ENCODE measurements at regions not wholly inside any gene's neighbourhood (a gene's known extent, or its start where the extent isn't known, plus 50 kb on each side); places are given as distances from the start of the nearest gene placed in this dataset.

DNA sequence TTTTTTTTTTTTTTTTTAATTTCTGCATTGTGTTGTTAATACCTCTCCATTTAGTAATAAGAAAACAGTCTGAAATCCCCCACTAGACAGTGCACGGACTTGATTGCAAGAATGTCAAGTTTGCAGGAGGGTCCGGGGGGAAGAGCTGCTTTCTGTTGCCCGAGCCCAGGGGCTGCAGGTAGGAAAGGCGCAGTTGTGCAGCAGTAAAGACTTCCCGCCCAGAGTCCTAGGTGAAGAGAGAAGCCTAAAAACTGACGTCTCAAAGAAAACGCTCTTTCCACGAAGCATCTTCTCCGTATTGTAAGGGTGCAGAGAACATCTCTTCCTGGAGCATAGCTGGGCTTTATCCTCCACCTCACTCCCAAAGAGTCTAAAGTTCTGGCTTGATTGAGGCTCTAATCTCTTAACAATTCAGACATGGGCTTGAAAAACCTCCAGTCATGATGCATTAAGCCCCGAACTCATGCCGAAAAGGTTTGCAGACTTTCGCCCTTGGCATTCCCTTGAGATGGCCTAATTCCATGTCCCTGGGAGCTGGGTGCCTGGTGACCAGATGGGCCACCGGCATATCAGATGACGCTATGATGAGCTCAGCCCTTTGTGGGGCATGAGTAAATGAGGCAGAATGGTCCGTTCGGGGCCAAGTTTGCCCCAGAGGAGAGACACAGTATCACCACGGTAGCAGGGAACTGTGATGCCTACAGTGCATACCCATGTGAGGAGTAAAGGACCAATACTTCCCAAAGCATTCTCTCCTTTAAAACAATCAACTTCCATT is 436.2 kb upstream of the ZFHX3 start:
- Mint-ChIP-seq H3K36me3 (ENCODE audit: low read depth, unreplicated experiment) (no peaks in the 10 kb centered on the region), H3K4me3 (ENCODE audit: unreplicated experiment) (no peak overlapping the region), H3K9me3 (ENCODE audit: unreplicated experiment) (no peaks in the 10 kb centered on the region), H3K27ac (ENCODE audit: unreplicated experiment) (no peak overlapping the region), H3K27me3 (ENCODE audit: unreplicated experiment) (peaks cover under 1% of the 10 kb centered on the region), H3K4me1 (ENCODE audit: unreplicated experiment) (no peaks in the 10 kb centered on the region)
- TF ChIP-seq, protein P1, sequence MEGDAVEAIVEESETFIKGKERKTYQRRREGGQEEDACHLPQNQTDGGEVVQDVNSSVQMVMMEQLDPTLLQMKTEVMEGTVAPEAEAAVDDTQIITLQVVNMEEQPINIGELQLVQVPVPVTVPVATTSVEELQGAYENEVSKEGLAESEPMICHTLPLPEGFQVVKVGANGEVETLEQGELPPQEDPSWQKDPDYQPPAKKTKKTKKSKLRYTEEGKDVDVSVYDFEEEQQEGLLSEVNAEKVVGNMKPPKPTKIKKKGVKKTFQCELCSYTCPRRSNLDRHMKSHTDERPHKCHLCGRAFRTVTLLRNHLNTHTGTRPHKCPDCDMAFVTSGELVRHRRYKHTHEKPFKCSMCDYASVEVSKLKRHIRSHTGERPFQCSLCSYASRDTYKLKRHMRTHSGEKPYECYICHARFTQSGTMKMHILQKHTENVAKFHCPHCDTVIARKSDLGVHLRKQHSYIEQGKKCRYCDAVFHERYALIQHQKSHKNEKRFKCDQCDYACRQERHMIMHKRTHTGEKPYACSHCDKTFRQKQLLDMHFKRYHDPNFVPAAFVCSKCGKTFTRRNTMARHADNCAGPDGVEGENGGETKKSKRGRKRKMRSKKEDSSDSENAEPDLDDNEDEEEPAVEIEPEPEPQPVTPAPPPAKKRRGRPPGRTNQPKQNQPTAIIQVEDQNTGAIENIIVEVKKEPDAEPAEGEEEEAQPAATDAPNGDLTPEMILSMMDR (IDR thresholded peaks at IDR 0.05; ENCODE audit: unreplicated experiment): no peak
- DNase-seq (ENCODE audit: low spot score): no peak

DNA sequence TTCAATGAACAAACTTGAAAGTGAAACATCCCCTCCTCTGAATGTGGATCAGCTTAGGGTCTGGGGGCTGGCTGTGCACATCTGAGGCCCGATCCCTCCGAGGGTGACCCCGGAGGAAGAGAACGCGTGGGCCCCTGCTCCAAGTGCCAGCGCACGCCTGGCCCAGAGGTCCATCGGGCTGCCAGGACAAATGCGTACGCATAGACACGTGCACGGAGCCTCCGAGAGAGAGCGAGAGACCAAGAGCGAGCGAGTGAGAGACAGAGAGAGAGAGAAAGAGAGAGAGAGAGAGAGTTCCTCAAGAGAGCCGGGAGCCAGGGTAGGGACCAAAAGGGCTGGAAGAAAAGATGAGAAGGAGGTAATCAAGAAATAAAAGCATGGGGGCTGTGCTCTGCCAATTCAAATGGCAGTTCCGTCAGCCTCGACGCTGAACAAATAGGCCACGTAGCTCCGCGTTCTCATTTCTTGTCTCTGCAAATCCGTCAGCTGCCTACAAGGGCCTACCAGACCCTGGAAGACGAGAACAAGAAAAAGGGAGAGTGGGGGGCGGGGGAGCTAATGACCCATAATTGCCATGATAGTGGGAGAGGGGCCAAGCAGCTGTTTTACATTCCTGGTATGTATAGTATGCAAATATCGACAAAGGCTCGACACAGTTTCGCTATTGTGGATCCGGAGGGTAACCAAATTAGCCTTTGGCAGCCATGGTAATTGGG is 435.3 kb upstream of the ZFHX3 start:
- Mint-ChIP-seq H3K36me3 (ENCODE audit: low read depth, unreplicated experiment) (no peaks in the 10 kb centered on the region), H3K9me3 (ENCODE audit: unreplicated experiment) (no peaks in the 10 kb centered on the region), H3K27ac (ENCODE audit: unreplicated experiment) (no peak overlapping the region), H3K4me3 (ENCODE audit: unreplicated experiment) (no peak overlapping the region), H3K27me3 (ENCODE audit: unreplicated experiment) (peaks cover 1% of the 10 kb centered on the region), H3K4me1 (ENCODE audit: unreplicated experiment) (no peaks in the 10 kb centered on the region)
- TF ChIP-seq, protein P1 (IDR thresholded peaks at IDR 0.05; ENCODE audit: unreplicated experiment): no peak
- no peak for DNase-seq (ENCODE audit: low spot score)

DNA sequence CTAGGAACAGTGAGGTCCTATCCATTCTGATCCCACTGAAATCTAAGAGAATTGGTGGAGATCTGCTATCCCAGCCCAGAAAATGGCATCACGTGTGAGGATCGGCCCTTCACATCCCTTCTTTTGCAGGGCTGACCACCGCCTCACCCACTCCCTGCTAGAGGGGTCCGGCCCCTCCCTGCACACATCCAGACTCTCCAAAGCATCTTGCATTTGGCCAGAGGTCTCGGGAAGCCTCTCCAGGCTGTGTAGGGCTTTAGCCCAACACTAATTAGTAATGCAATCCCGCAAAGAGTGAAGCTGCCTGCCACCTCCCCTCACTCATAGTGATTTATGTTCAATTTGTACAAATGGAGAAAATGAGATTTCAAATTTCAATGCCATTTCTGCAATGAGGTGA is 434.4 kb upstream of the ZFHX3 start:
- H3K4me3 Mint-ChIP-seq (ENCODE audit: unreplicated experiment): no peak overlapping the region
- H3K27me3 Mint-ChIP-seq (ENCODE audit: unreplicated experiment): peaks cover 1% of the 10 kb centered on the region
- DNase-seq (ENCODE audit: low spot score): no peak
- H3K36me3 Mint-ChIP-seq (ENCODE audit: low read depth, unreplicated experiment): no peaks in the 10 kb centered on the region
- H3K27ac Mint-ChIP-seq (ENCODE audit: unreplicated experiment): no peak overlapping the region
- TF ChIP-seq, protein P1 (IDR thresholded peaks at IDR 0.05; ENCODE audit: unreplicated experiment): no peak
- H3K4me1 Mint-ChIP-seq (ENCODE audit: unreplicated experiment): no peaks in the 10 kb centered on the region
- H3K9me3 Mint-ChIP-seq (ENCODE audit: unreplicated experiment): no peaks in the 10 kb centered on the region

DNA sequence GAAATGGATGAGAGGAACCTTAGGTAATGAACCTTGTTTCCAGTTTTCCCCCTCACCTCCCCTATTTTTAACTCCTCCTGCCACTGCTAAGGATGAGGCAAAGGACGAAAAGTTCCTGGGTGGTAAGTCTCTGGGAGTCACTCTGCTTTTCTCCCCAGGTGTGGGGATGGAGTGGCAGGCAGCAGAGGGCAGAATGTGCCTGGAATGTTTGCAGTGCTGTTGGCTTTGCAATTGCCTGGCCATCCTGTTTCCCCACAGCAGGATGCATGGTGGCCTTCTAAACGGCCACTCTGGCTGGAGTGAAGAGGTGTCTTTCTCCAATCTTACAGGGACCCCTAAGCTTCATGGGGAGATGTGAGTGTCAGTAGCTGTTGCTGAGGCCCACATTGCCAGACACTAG is 432.5 kb upstream of the ZFHX3 start:
- H3K9me3 Mint-ChIP-seq (ENCODE audit: unreplicated experiment): no peaks in the 10 kb centered on the region
- H3K4me1 Mint-ChIP-seq (ENCODE audit: unreplicated experiment): no peaks in the 10 kb centered on the region
- TF ChIP-seq, protein P1 (IDR thresholded peaks at IDR 0.05; ENCODE audit: unreplicated experiment): no peak
- H3K36me3 Mint-ChIP-seq (ENCODE audit: low read depth, unreplicated experiment): no peaks in the 10 kb centered on the region
- no peak overlapping the region for H3K4me3 Mint-ChIP-seq (ENCODE audit: unreplicated experiment)
- no peak overlapping the region for H3K27ac Mint-ChIP-seq (ENCODE audit: unreplicated experiment)
- H3K27me3 Mint-ChIP-seq (ENCODE audit: unreplicated experiment): peaks cover 1% of the 10 kb centered on the region
- no peak for DNase-seq (ENCODE audit: low spot score)

DNA sequence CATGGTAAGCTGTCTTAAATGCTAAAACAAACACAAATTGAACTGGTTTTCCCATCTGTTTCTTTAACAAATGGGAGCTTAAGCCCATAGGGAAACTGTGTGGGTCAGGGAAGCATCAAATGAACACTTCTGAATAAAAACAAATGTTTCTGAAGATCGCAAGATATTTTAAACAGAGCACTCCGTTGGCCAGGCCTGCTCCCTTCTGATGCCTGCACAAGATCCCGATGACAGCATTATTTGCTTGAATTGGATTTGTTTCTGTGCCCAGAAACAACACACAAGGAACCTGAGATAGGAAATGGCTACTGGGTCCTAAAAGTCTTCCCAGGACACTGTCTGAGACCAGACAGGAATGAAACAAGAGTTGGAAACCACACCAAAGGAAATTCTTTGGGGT is 425.8 kb upstream of the ZFHX3 start:
- TF ChIP-seq, protein P1 (IDR thresholded peaks at IDR 0.05; ENCODE audit: unreplicated experiment): no peak
- Mint-ChIP-seq H3K4me3 (ENCODE audit: unreplicated experiment) (no peak overlapping the region), H3K4me1 (ENCODE audit: unreplicated experiment) (no peaks in the 10 kb centered on the region), H3K27me3 (ENCODE audit: unreplicated experiment) (peaks cover 2% of the 10 kb centered on the region), H3K27ac (ENCODE audit: unreplicated experiment) (no peak overlapping the region), H3K36me3 (ENCODE audit: low read depth, unreplicated experiment) (no peaks in the 10 kb centered on the region), H3K9me3 (ENCODE audit: unreplicated experiment) (no peaks in the 10 kb centered on the region)
- DNase-seq (ENCODE audit: low spot score): no peak
